BJ (cell line): ENCODE measurements at regions not wholly inside any gene's neighbourhood (a gene's known extent, or its start where the extent isn't known, plus 50 kb on each side); places are given as distances from the start of the nearest gene placed in this dataset.

Source experiments
- CTCF ChIA-PET: fragments of 350-600 bp; formaldehyde crosslinking; extraction: SDS; loops from one replicate; lab custom pipeline; 2021; ENCODE audit warnings: antibody characterized with exemption, inconsistent platforms; lab: Yijun Ruan, JAX
- POLR2A ChIA-PET: fragments of 300-600 bp; sonication (Branson Sonifier 250); formaldehyde crosslinking; extraction: SDS; loops from one replicate; lab custom pipeline; 2021; ENCODE audit warnings: antibody characterized with exemption; lab: Charles Lee
- DNase-seq: peaks from one replicate; pipeline ENCODE4 v3.0.0-alpha.2; 2011; ENCODE audit warnings: low read depth
- H3K27me3 ChIP-seq: 2 replicates; pipeline ENCODE4 v1.6.0; 2011; ENCODE audit warnings: low read length; ENCODE audit not compliant: control insufficient read depth, insufficient read depth
- H3K36me3 ChIP-seq: 2 replicates; pipeline ENCODE4 v1.5.1; 2011; ENCODE audit warnings: low read length; ENCODE audit not compliant: control insufficient read depth, insufficient read depth
- H3K4me3 ChIP-seq: 2 replicates; pipeline ENCODE4 v1.5.1; 2011; ENCODE audit warnings: low read depth, mild to moderate bottlenecking, control low read depth, low read length
- CTCF ChIP-seq: IDR thresholded peaks from 2 replicates; pipeline ENCODE4 v1.5.1; 2011; ENCODE audit warnings: low read depth, mild to moderate bottlenecking, control low read depth, inconsistent platforms, low read length, moderate library complexity; ENCODE audit not compliant: insufficient read depth

- H3K27me3 ChIP-seq: no peaks in the 10 kb centered on the region
- POLR2A ChIA-PET: no interaction called here
- DNase-seq: no peak
- CTCF ChIA-PET: no interaction called here
- TF ChIP-seq CTCF: no peak
- no peaks in the 10 kb centered on the region for H3K36me3 ChIP-seq
- no peak overlapping the region for H3K4me3 ChIP-seq
Measured at GRCh38 chr14:104357689-104358527, 219.5 kb downstream of the KIF26A start.

DNA sequence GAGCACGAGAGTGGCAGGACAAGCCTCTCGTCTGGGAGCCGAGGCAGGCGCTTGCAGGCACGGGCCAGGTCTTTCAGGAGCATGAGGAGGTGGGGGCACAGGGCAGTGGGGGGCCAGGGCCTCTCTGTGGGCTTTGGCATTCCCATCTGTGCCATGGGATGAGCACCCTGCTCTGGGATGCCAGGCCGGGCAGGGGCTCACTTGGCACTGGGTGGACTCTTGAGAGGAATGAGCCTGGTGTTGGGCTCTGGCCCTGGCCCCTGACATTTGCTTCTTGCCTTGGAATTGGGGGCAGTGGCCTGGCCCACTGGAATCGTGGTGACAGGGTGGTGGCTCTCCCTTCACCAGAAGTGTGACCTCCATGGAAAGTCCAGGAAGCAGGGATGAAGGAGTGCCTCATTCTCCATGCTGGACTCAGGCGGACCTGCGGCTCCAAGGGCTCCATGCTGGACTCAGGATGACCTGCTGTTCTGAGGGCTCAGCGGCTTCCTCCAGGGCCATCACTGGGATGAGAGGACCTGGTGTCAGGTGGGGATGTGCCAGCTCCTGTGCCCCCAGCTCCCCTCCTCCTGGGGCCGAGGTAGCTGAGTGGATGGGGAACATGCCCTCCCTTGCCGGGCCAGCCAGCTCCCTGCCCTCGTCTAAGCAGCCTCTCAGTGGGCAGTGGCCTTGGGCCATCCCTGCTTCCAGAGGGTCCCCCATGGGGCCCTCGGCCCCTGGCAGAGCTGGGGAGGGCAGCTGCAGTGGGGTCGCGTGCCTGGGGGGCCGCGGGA, 220.3 kb downstream of the KIF26A start:
- no peak for TF ChIP-seq CTCF
- DNase-seq: no peak
- no peaks in the 10 kb centered on the region for H3K27me3 ChIP-seq
- H3K4me3 ChIP-seq: no peak overlapping the region
- POLR2A ChIA-PET: no interaction called here
- CTCF ChIA-PET: no interaction called here
- H3K36me3 ChIP-seq: no peaks in the 10 kb centered on the region

DNA sequence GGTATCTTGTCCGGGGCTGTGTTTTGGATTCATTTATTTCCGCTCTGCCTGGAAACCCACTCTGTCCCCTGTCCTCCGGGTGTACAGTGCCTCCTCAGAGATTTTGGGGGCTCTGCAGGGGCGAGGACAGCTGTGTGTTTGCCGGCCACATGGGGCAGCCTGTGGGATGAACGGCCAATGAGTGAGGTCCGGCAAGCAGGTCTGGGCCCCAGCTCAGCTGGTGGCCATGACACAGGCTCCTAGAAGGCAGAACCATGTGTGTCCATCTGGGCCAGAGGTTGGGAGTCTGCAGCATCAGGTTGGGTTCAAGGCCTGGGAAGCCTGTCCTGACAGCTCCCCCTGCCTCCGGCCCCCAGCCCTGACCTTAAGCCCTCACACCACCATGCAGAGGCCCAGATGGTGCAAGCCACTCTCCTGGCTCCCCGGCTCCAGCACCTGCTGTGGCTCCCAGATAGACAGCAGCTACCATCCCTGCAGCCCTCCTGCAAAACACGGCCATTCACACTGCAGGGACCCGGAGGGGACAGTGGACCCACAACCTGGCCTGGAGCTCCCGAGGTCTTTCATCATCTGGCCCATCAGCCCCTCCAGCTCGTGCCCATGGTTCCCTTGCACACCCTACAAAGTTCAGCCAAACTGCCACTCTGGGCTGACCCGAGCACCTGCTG, 220.1 kb upstream of the C14orf180 start:
- Histone ChIP-seq H3K4me3 (no peak overlapping the region), H3K27me3 (no peaks in the 10 kb centered on the region), H3K36me3 (no peaks in the 10 kb centered on the region)
- TF ChIP-seq CTCF: no peak
- POLR2A ChIA-PET: no interaction called here
- CTCF ChIA-PET: no interaction called here
- DNase-seq: no peak

- DNase-seq: no peak
- TF ChIP-seq CTCF: no peak
- POLR2A ChIA-PET: no interaction called here
- no peak overlapping the region for H3K4me3 ChIP-seq
- no peaks in the 10 kb centered on the region for H3K36me3 ChIP-seq
- CTCF ChIA-PET: no interaction called here
- H3K27me3 ChIP-seq: no peaks in the 10 kb centered on the region
Measured at GRCh38 chr14:104359969-104360442, 219.6 kb upstream of the C14orf180 start.

- no peak overlapping the region for H3K4me3 ChIP-seq
- CTCF ChIA-PET: no interaction called here
- H3K27me3 ChIP-seq: no peaks in the 10 kb centered on the region
- DNase-seq: no peak
- H3K36me3 ChIP-seq: no peaks in the 10 kb centered on the region
- POLR2A ChIA-PET: no interaction called here
- no peak for TF ChIP-seq CTCF
Measured at GRCh38 chr14:104360501-104360900, 219.1 kb upstream of the C14orf180 start.
